Astrocyte of the cerebellum (primary cell): ENCODE measurements at regions not wholly inside any gene's neighbourhood (a gene's known extent, or its start where the extent isn't known, plus 50 kb on each side); places are given as distances from the start of the nearest gene placed in this dataset.
"Not testable (repeated sequence)": the region's sequence is repeated elsewhere in the genome, so short reads cannot be mapped to it uniquely, and the experiment has no call there.

Experiments
- DNase-seq: peaks from one replicate; pipeline ENCODE4 v3.0.0-alpha.2; 2011; ENCODE audit warnings: low read depth
- H3K4me3 ChIP-seq: 2 replicates; pipeline ENCODE4 v1.5.1; 2011; ENCODE audit warnings: mild to moderate bottlenecking, low read depth, low read length, moderate library complexity
- in situ Hi-C: cut with HindIII; loops from 2 replicates; pipeline ENCODE4 v1.10.0; 2017; ENCODE audit warnings: low sequenced_read_pairs
- TF ChIP-seq, protein P1 (sequence below): IDR thresholded peaks from 2 replicates; pipeline ENCODE4 v1.5.1; 2012; ENCODE audit warnings: low read length, low read depth, moderate library complexity, mild to moderate bottlenecking; ENCODE audit errors: missing control alignments

DNA sequence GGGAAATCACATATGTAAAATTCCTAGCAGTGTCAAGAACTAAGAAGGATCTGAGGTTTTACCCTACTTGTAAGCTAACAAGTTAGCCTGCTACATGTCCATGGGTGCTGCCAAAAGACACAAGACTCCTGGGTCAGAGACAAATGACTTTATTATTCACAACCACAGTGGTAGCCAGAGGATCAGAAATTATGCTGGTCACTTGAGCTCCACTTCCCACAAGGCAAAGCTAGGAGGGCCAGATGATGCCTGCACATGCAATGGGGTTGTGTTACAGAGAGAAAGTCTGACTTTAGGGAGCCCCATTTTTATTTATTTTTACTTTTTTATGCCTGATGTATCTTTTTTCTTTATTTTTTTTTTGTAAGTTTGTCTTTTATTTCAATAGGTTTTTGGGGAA, 136.8 kb downstream of the S1PR1 start:
- in situ Hi-C loops, result no loop called here
- no peak for DNase-seq
- no peak overlapping the region for H3K4me3 ChIP-seq
- TF ChIP-seq, protein P1, sequence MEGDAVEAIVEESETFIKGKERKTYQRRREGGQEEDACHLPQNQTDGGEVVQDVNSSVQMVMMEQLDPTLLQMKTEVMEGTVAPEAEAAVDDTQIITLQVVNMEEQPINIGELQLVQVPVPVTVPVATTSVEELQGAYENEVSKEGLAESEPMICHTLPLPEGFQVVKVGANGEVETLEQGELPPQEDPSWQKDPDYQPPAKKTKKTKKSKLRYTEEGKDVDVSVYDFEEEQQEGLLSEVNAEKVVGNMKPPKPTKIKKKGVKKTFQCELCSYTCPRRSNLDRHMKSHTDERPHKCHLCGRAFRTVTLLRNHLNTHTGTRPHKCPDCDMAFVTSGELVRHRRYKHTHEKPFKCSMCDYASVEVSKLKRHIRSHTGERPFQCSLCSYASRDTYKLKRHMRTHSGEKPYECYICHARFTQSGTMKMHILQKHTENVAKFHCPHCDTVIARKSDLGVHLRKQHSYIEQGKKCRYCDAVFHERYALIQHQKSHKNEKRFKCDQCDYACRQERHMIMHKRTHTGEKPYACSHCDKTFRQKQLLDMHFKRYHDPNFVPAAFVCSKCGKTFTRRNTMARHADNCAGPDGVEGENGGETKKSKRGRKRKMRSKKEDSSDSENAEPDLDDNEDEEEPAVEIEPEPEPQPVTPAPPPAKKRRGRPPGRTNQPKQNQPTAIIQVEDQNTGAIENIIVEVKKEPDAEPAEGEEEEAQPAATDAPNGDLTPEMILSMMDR, result no peak

DNA sequence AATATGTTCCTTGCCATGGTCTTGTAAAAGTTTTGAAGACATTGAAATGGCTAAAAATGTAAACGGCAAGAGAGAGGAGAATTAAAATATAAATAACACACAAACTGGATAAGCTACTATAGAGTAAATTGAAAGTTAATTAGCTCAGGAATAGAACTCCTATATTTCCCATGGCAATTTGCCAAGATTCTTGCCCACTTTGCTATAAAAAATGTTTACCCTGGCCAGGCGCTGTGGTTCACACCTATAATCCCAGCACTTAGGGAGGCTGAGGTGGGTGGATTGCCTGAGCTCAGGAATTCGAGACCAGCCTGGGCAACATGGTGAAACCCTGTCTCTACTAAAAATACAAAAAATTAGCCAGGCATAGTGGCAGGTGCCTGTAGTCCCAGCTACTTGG, 138.6 kb downstream of the S1PR1 start:
- in situ Hi-C loops, H3K4me3 ChIP-seq, DNase-seq: not testable (repeated sequence)

DNA sequence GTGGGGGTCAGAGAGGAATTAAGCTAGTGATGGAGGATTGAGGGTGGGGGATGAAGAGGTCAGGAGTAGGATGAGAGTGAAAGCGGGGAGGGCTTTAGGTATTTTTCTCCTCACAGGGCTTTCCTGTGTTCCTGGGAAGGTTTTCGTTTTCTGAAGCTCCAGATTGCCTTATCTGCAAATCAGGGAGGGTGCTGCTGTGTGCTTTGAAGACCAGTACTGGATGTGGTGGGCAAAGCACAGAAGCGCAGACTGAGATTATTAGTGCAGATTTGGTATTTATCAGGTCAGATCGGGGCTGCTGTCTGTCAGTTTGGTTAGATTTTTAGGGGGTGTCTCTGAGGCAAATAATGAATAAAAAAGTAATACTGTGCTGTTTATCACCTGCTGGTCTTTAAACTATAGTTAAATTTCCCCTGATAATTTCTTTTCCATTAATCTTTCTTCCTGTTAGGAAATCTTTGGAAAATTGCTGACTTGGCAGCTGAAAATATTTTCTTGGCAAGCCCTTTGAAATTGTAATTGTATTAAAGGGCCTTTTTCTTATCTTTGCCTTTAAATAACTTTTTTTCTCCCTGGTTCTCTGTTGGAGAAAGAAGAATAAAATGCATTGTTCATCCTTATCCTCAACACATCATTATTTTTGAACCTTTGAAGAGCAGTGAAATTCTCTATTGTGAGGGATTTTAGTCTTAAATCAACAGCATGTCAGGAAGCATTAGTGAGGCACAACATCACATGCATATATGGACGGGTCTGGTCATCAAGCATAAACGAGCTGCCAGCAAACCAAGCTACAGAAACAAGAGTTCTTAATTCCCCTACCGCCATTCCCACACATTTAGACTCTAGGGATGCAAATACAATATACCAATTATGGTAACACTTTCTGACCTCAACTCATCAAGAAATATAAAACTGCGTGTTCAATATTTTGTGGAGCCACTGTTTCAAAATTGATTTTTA, 139.6 kb downstream of the S1PR1 start:
- TF ChIP-seq, protein P1, result no peak
- in situ Hi-C loops, result no loop called here
- H3K4me3 ChIP-seq, result no peak overlapping the region
- no peak for DNase-seq

DNA sequence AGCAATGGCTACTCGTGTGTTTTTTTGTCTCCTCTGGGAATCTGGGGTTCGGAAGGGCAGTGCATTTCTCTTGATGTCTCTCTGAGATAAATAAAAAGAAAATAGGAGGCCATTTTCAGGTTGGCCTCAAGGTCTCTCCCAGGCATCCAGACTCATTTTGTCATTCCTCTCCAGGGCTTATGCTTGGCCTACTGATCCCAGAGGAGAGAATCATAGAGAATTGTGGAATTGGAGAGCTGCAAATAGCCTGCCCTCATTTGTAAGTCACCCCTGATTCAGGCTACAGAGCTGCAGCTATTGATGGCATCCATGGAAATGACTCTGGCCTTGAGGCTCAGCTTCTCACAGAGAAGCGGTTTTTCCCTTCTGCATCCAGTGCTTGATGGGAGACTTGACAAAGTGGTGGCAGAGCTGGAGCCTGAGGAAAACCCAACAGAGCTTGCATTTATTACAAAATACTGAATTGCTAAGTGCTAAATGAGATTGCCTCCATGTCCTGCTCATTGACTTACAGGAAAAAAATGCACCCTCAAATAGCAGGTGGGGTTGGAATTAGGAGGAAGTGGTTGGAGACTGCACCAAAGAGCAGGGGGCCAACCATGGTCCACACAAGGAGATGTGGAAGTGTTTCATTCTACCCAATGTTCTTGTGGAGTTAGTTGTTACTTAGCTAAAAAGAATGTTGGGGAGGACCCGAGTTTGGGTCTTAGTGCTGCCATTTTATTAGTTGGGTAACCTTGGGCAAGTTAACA, 140.4 kb downstream of the S1PR1 start:
- in situ Hi-C loops, result no loop called here

DNA sequence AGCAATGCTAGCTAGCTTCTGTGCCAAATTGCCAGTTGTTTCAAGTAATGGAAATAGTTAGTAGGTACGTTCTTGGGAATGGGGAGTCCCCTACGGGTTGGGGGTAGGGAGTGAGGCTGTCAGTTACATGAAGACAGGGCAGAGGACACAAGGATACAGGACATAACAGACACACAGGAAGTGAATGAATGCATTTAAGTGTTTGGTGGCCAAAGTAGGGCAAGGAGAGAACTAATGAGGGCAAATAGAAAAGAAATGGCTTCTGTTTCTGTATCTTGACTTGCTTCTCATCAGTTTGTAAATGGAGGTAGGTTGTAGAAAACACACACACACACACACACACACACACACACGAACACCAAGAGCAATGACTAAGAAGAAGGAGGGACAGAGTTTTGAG, 142.2 kb downstream of the S1PR1 start:
- no peak for DNase-seq
- in situ Hi-C loops, result no loop called here
- TF ChIP-seq, protein P1, result no peak
- no peak overlapping the region for H3K4me3 ChIP-seq

More for the DNA sequence above, 140.4 kb downstream of the S1PR1 start:
- TF ChIP-seq, protein P1, result no peak
- no peak for DNase-seq
- no peak overlapping the region for H3K4me3 ChIP-seq

DNA sequence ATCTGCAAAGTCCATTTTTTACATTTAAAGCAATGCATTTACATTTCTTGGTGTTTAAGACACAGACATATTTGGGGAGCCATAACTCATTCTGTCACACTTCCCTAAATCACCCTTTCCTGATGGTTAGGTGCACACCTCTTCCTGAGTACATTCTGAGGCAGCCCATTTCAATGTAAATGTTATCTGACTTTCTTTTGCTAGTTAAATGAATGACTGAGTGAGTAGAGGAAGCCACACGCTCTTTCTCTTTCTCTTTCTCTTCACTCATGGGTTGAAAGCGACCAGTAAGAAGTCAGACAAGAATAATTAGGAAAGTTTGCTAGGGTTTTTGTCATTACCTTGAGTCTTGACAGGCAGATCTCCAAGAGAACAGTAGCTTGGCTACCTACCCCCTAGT, 143.1 kb downstream of the S1PR1 start:
- no peak for DNase-seq
- in situ Hi-C loops, result no loop called here
- TF ChIP-seq, protein P1, result no peak

DNA sequence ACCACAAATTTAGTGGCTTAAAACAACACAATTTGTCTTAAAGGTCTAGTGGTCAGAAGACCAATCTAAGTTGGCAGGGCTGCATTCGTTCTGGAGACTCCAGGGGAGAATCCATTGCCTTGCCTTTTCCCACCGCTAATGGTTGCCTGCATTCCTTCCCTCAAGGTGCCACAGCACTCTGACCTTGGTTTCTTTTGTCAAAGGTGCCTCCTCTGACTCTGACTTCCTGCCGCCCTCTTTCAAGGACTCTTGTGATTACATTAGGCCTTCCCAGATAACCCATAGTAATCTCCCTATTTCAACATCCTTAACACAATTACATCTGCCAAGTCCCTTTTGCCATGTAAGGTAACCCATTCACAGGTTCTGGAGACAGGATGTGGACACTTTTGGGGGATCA, 145.3 kb downstream of the S1PR1 start:
- DNase-seq, result no peak
- TF ChIP-seq, protein P1, result no peak
- in situ Hi-C loops, result no loop called here
- no peak overlapping the region for H3K4me3 ChIP-seq

More for the DNA sequence above, 143.1 kb downstream of the S1PR1 start:
- no peak overlapping the region for H3K4me3 ChIP-seq
